KOPT-K1 (cell line): ENCODE measurements at regions not wholly inside any gene's neighbourhood (a gene's known extent, or its start where the extent isn't known, plus 50 kb on each side); places are given as distances from the start of the nearest gene placed in this dataset.

Experiments
- H3K27ac ChIP-seq: fragments of 200-600 bp; sonication (generic); 2 replicates; pipeline ENCODE4 v1.5.1; 2016; ENCODE audit warnings: antibody characterized with exemption, mild to moderate bottlenecking, low read depth, low read length; ENCODE audit not compliant: poor library complexity, severe bottlenecking
- H3K36me3 ChIP-seq: fragments of 200-600 bp; sonication (generic); 2 replicates; pipeline ENCODE4 v1.5.1; 2017; ENCODE audit warnings: antibody characterized with exemption, mild to moderate bottlenecking, low read length, moderate library complexity; ENCODE audit not compliant: insufficient read depth
- H3K9me3 ChIP-seq: fragments of 200-600 bp; sonication (generic); 2 replicates; pipeline ENCODE4 v1.5.1; 2017; ENCODE audit warnings: antibody characterized with exemption, low read length, mild to moderate bottlenecking; ENCODE audit not compliant: insufficient read depth, poor library complexity, severe bottlenecking

- Histone ChIP-seq H3K27ac (no peak overlapping the region), H3K36me3 (no peaks in the 10 kb centered on the region), H3K9me3 (no peaks in the 10 kb centered on the region)
Measured at GRCh38 chr13:73225990-73226389, 167.2 kb downstream of the KLF5 start.

- Histone ChIP-seq H3K27ac (no peak overlapping the region), H3K9me3 (no peaks in the 10 kb centered on the region), H3K36me3 (no peaks in the 10 kb centered on the region)
Measured at GRCh38 chr13:73224703-73225102, 165.9 kb downstream of the KLF5 start.

GRCh38 chr13:73223372-73223781, 164.6 kb downstream of the KLF5 start:
- H3K27ac ChIP-seq: no peak overlapping the region
- no peaks in the 10 kb centered on the region for H3K36me3 ChIP-seq
- H3K9me3 ChIP-seq: no peaks in the 10 kb centered on the region

GRCh38 chr13:73222627-73223305, 164.0 kb downstream of the KLF5 start:
- Histone ChIP-seq H3K36me3 (no peaks in the 10 kb centered on the region), H3K9me3 (no peaks in the 10 kb centered on the region), H3K27ac (no peak overlapping the region)

GRCh38 chr13:73220966-73221720, 162.3 kb downstream of the KLF5 start:
- Histone ChIP-seq H3K9me3 (no peaks in the 10 kb centered on the region), H3K27ac (no peak overlapping the region), H3K36me3 (no peaks in the 10 kb centered on the region)

GRCh38 chr13:73218181-73218580, 159.4 kb downstream of the KLF5 start:
- no peak overlapping the region for H3K27ac ChIP-seq
- H3K9me3 ChIP-seq: no peaks in the 10 kb centered on the region
- H3K36me3 ChIP-seq: no peaks in the 10 kb centered on the region

- H3K36me3 ChIP-seq: no peaks in the 10 kb centered on the region
- H3K27ac ChIP-seq: no peak overlapping the region
- no peaks in the 10 kb centered on the region for H3K9me3 ChIP-seq
Measured at GRCh38 chr13:73216381-73216831, 157.6 kb downstream of the KLF5 start.

GRCh38 chr13:73215823-73216222, 157.0 kb downstream of the KLF5 start:
- H3K36me3 ChIP-seq: no peaks in the 10 kb centered on the region
- no peaks in the 10 kb centered on the region for H3K9me3 ChIP-seq
- H3K27ac ChIP-seq: no peak overlapping the region

- Histone ChIP-seq H3K9me3 (no peaks in the 10 kb centered on the region), H3K27ac (no peak overlapping the region), H3K36me3 (no peaks in the 10 kb centered on the region)
Measured at GRCh38 chr13:73212482-73212881, 153.7 kb downstream of the KLF5 start.

GRCh38 chr13:73210218-73210883, 151.5 kb downstream of the KLF5 start:
- Histone ChIP-seq H3K36me3 (no peaks in the 10 kb centered on the region), H3K27ac (no peak overlapping the region), H3K9me3 (no peaks in the 10 kb centered on the region)

GRCh38 chr13:73204952-73205351, 146.1 kb downstream of the KLF5 start:
- no peaks in the 10 kb centered on the region for H3K9me3 ChIP-seq
- H3K36me3 ChIP-seq: no peaks in the 10 kb centered on the region
- no peak overlapping the region for H3K27ac ChIP-seq

- Histone ChIP-seq H3K36me3 (no peaks in the 10 kb centered on the region), H3K27ac (no peak overlapping the region), H3K9me3 (no peaks in the 10 kb centered on the region)
Measured at GRCh38 chr13:73201626-73202025, 142.8 kb downstream of the KLF5 start.

GRCh38 chr13:73198991-73199411, 140.2 kb downstream of the KLF5 start:
- H3K36me3 ChIP-seq: no peaks in the 10 kb centered on the region
- no peak overlapping the region for H3K27ac ChIP-seq
- no peaks in the 10 kb centered on the region for H3K9me3 ChIP-seq

GRCh38 chr13:73195091-73195490, 136.3 kb downstream of the KLF5 start:
- H3K36me3 ChIP-seq: no peaks in the 10 kb centered on the region
- H3K9me3 ChIP-seq: no peaks in the 10 kb centered on the region
- H3K27ac ChIP-seq: no peak overlapping the region

GRCh38 chr13:73194310-73194709, 135.5 kb downstream of the KLF5 start:
- no peaks in the 10 kb centered on the region for H3K9me3 ChIP-seq
- H3K36me3 ChIP-seq: no peaks in the 10 kb centered on the region
- no peak overlapping the region for H3K27ac ChIP-seq
